IMR-90 (cell line): ENCODE measurements at regions not wholly inside any gene's neighbourhood (a gene's known extent, or its start where the extent isn't known, plus 50 kb on each side); places are given as distances from the start of the nearest gene placed in this dataset.

Experiments used
- ATAC-seq: fragments of 200-7000 bp; cut with Tn5 transposase; 2 replicates; pipeline ENCODE4 v1.9.1; 2020; ENCODE audit warnings: low read depth, mild to moderate bottlenecking, moderate library complexity
- BruUV-seq: library from RNA; stranded (reverse); fragments of 400-500 nt; replicated peaks from 2 replicates; lab custom pipeline; 2021; lab: Mats Ljungman, UMichigan
- CTCF ChIA-PET: fragments of 300-600 bp; formaldehyde crosslinking; extraction: SDS; loops from one replicate; lab custom pipeline; 2021; ENCODE audit warnings: antibody characterized with exemption; lab: Yijun Ruan, JAX
- POLR2A ChIA-PET: fragments of 300-600 bp; sonication (Branson Sonifier 250); formaldehyde crosslinking; loops from one replicate; lab custom pipeline; 2022; ENCODE audit warnings: antibody characterized with exemption; ENCODE audit not compliant: unreplicated experiment; lab: Charles Lee
- DNase-seq: peaks from one replicate; pipeline ENCODE4 v3.0.0; 2013
- H2AFZ ChIP-seq: replicated peaks from 2 replicates; pipeline ENCODE3; 2013; ENCODE audit warnings: low read length, mild to moderate bottlenecking; ENCODE audit not compliant: poor library complexity
- H2AK5ac ChIP-seq: 2 replicates; pipeline ENCODE4 v1.6.1; 2013; ENCODE audit warnings: low read depth, low read length, inconsistent platforms
- H2AK9ac ChIP-seq: replicated peaks from 2 replicates; pipeline ENCODE3; 2013; ENCODE audit warnings: mild to moderate bottlenecking, low read depth, low read length, moderate library complexity; ENCODE audit not compliant: poor library complexity
- H2BK120ac ChIP-seq: 2 replicates; pipeline ENCODE4 v1.6.1; 2013; ENCODE audit warnings: low read depth, low read length, inconsistent platforms
- H2BK15ac ChIP-seq: 3 replicates; pipeline ENCODE4 v1.6.1; 2013; ENCODE audit warnings: low read depth, low read length, inconsistent platforms
- H2BK20ac ChIP-seq: 2 replicates; pipeline ENCODE4 v1.6.1; 2013; ENCODE audit warnings: low read depth, mild to moderate bottlenecking, inconsistent platforms, low read length, moderate library complexity
- H2BK5ac ChIP-seq: 2 replicates; pipeline ENCODE4 v1.6.1; 2013; ENCODE audit warnings: mild to moderate bottlenecking, low read depth, low read length, inconsistent platforms; ENCODE audit not compliant: poor library complexity, severe bottlenecking
- H3K14ac ChIP-seq: replicated peaks from 2 replicates; pipeline ENCODE4 v1.6.1; 2013; ENCODE audit warnings: low read depth, low read length, inconsistent platforms
- H3K18ac ChIP-seq: 2 replicates; pipeline ENCODE4 v1.6.1; 2013; ENCODE audit warnings: low read depth, low read length, control low read depth
- H3K23ac ChIP-seq: 2 replicates; pipeline ENCODE4 v1.6.1; 2013; ENCODE audit warnings: low read depth, low read length, inconsistent platforms
- H3K27ac ChIP-seq: 2 replicates; pipeline ENCODE4 v1.5.1; 2013; ENCODE audit warnings: mild to moderate bottlenecking, control low read depth, low read length; ENCODE audit not compliant: insufficient read depth
- H3K27me3 ChIP-seq: 2 replicates; pipeline ENCODE4 v1.6.1; 2013; ENCODE audit warnings: low read length; ENCODE audit not compliant: control insufficient read depth, insufficient read depth
- H3K36me3 ChIP-seq: 2 replicates; pipeline ENCODE4 v1.6.1; 2013; ENCODE audit warnings: low read length, mixed read lengths; ENCODE audit not compliant: control insufficient read depth, insufficient read depth
- H3K4ac ChIP-seq: 2 replicates; pipeline ENCODE4 v1.6.1; 2013; ENCODE audit warnings: low read depth, low read length, inconsistent platforms
- H3K4me1 ChIP-seq: 2 replicates; pipeline ENCODE4 v1.6.1; 2013; ENCODE audit warnings: low read length, mixed read lengths; ENCODE audit not compliant: control insufficient read depth, insufficient read depth
- H3K4me2 ChIP-seq: 2 replicates; pipeline ENCODE4 v1.6.1; 2013; ENCODE audit warnings: low read depth, mild to moderate bottlenecking, control low read depth, low read length, moderate library complexity
- H3K4me3 ChIP-seq: 2 replicates; pipeline ENCODE4 v1.5.1; 2013; ENCODE audit warnings: low read depth, mild to moderate bottlenecking, control low read depth, low read length, moderate library complexity; ENCODE audit not compliant: insufficient read depth
- H3K56ac ChIP-seq: 2 replicates; pipeline ENCODE4 v1.6.1; 2013; ENCODE audit warnings: low read length, inconsistent platforms; ENCODE audit not compliant: insufficient read depth; ENCODE audit errors: extremely low read depth
- H3K79me1 ChIP-seq, 2 experiments: 2 replicates each; pipeline ENCODE4 v1.6.1; 2013; ENCODE audit warnings: low read length in 2 of 2, inconsistent platforms in 1 of 2, low read depth in 1 of 2
- H3K9ac ChIP-seq: 2 replicates; pipeline ENCODE4 v1.6.1; 2013; ENCODE audit warnings: low read depth, low read length, control low read depth
- H3K9me1 ChIP-seq: 2 replicates; pipeline ENCODE4 v1.6.1; 2013; ENCODE audit warnings: low read length, inconsistent platforms; ENCODE audit not compliant: insufficient read depth
- H3K9me3 ChIP-seq: 2 replicates; pipeline ENCODE4 v1.6.1; 2013; ENCODE audit warnings: low read length; ENCODE audit not compliant: control insufficient read depth, insufficient read depth
- H4K20me1 ChIP-seq: 2 replicates; pipeline ENCODE4 v1.6.1; 2013; ENCODE audit warnings: low read length, inconsistent platforms; ENCODE audit not compliant: insufficient read depth
- H4K5ac ChIP-seq: 2 replicates; pipeline ENCODE4 v1.6.1; 2013; ENCODE audit warnings: mild to moderate bottlenecking, low read depth, low read length, control low read depth
- H4K8ac ChIP-seq, 2 experiments: 2 replicates each; pipeline ENCODE4 v1.6.1; 2013; ENCODE audit warnings: low read depth in 2 of 2, low read length in 2 of 2, control low read depth in 1 of 2, inconsistent platforms in 1 of 2
- H4K91ac ChIP-seq: 2 replicates; pipeline ENCODE4 v1.6.1; 2013; ENCODE audit warnings: low read depth, low read length, inconsistent platforms; ENCODE audit not compliant: insufficient read depth
- BHLHE40 ChIP-seq: fragments of 150-350 bp; IDR thresholded peaks from 2 replicates; pipeline ENCODE4 v1.6.1; 2016; ENCODE audit warnings: mild to moderate bottlenecking, low read depth, low read length
- CEBPB ChIP-seq: IDR thresholded peaks from 2 replicates; pipeline ENCODE4 v1.6.1; 2012; ENCODE audit warnings: low read depth, low read length, improper control_type of control experiment
- CHD1 ChIP-seq: IDR thresholded peaks from 2 replicates; pipeline ENCODE4 v1.6.1; 2012; ENCODE audit warnings: low read depth, low read length, improper control_type of control experiment
- CTCF ChIP-seq: conservative IDR thresholded peaks from 2 replicates; pipeline ENCODE4 v1.5.1; 2012; ENCODE audit warnings: mild to moderate bottlenecking, low read depth, low read length, improper control_type of control experiment
- ELK1 ChIP-seq: fragments of 150-350 bp; IDR thresholded peaks from 2 replicates; pipeline ENCODE4 v1.6.1; 2016; ENCODE audit warnings: low read depth, mild to moderate bottlenecking, low read length, moderate library complexity, borderline replicate concordance
- MAFK ChIP-seq: IDR thresholded peaks from 2 replicates; pipeline ENCODE4 v1.6.1; 2012; ENCODE audit warnings: low read depth, low read length, improper control_type of control experiment
- MAZ ChIP-seq: IDR thresholded peaks from 2 replicates; pipeline ENCODE4 v1.6.1; 2012; ENCODE audit warnings: low read depth, mild to moderate bottlenecking, low read length, improper control_type of control experiment, moderate library complexity, borderline replicate concordance
- MXI1 ChIP-seq: IDR thresholded peaks from 2 replicates; pipeline ENCODE4 v1.6.1; 2012; ENCODE audit warnings: low read depth, mild to moderate bottlenecking, low read length, moderate library complexity, borderline replicate concordance
- NFE2L2 ChIP-seq: fragments of 150-350 bp; IDR thresholded peaks from 2 replicates; pipeline ENCODE4 v1.6.1; 2016; ENCODE audit warnings: low read depth, mild to moderate bottlenecking, low read length
- POLR2A ChIP-seq: IDR thresholded peaks from 2 replicates; pipeline ENCODE4 v1.6.1; 2012; ENCODE audit warnings: mild to moderate bottlenecking, low read depth, low read length
- RAD21 ChIP-seq: IDR thresholded peaks from 2 replicates; pipeline ENCODE4 v1.6.1; 2012; ENCODE audit warnings: low read length, improper control_type of control experiment
- RFX5 ChIP-seq: IDR thresholded peaks from 2 replicates; pipeline ENCODE4 v1.8.0; 2012; ENCODE audit warnings: low read depth, mild to moderate bottlenecking, low read length, moderate library complexity
- SMC3 ChIP-seq: fragments of 150-350 bp; IDR thresholded peaks from 2 replicates; pipeline ENCODE4 v1.6.1; 2016; ENCODE audit warnings: low read depth, mild to moderate bottlenecking, antibody characterized with exemption, low read length, moderate library complexity
- USF2 ChIP-seq: fragments of 150-350 bp; IDR thresholded peaks from 2 replicates; pipeline ENCODE4 v1.6.1; 2017; ENCODE audit warnings: mild to moderate bottlenecking, antibody characterized with exemption, low read length, low read depth
- WGBS, 2 experiments: methylation state at CpG; one replicate each; pipeline versions ENCODE4 v1.1.5 to v1.1.7; 2013; ENCODE audit warnings: missing lambda C conversion rate in 2 of 2; ENCODE audit not compliant: insufficient read length in 1 of 2; ENCODE audit errors: extremely low coverage in 2 of 2; 5-methylcytosine and 5-hydroxymethylcytosine counted together
- dilution Hi-C: fragments of 300-500 bp; cut with HindIII; formaldehyde crosslinking; loops from one replicate; pipeline ENCODE4 v1.14.3; 2018; ENCODE audit warnings: low sequenced_read_pairs; ENCODE audit not compliant: unreplicated experiment
- in situ Hi-C: fragments of 300-500 bp; cut with MboI; formaldehyde crosslinking; loops from 3 replicates; pipeline ENCODE4 v1.14.3; 2019; ENCODE audit warnings: low sequenced_read_pairs, inconsistent platforms, mixed read lengths
- intact Hi-C: fragments of 100-400 bp; cut with micrococcal nuclease; formaldehyde crosslinking; loops from 2 replicates; pipeline ENCODE4 v1.10.0; 2022

- WGBS, 2 experiments, result no CpG with 5 or more reads among the region's 6 CpGs
- Histone ChIP-seq H4K8ac (no peak overlapping the region), H2AK5ac (no peak overlapping the region), H3K9me1 (no peaks in the 10 kb centered on the region), H2BK15ac (no peak overlapping the region), H3K4me1 (no peaks in the 10 kb centered on the region), H3K4me2 (no peak overlapping the region), H2BK5ac (no peak overlapping the region), H3K27me3 (no peaks in the 10 kb centered on the region), H3K23ac (no peak overlapping the region), H3K56ac (no peak overlapping the region), H3K36me3 (no peaks in the 10 kb centered on the region), H3K9me3 (no peaks in the 10 kb centered on the region), H2AK9ac (no peak overlapping the region), H3K4me3 (no peak overlapping the region), H3K9ac (no peak overlapping the region), H3K79me1 (no peaks in the 10 kb centered on the region), H4K5ac (no peak overlapping the region), H3K18ac (no peak overlapping the region), H4K91ac (no peak overlapping the region), H2BK20ac (no peak overlapping the region), H3K14ac (no peak overlapping the region), H2AFZ (no peak overlapping the region), H3K4ac (no peak overlapping the region), H2BK120ac (no peak overlapping the region), H4K20me1 (no peaks in the 10 kb centered on the region), H3K27ac (no peak overlapping the region)
- CTCF ChIA-PET, result no interaction called here
- no peak for ATAC-seq
- POLR2A ChIA-PET, result no interaction called here
- intact Hi-C loops, result no loop called here
- TF ChIP-seq RFX5, result no peak
- no peak for TF ChIP-seq CEBPB
- no peak for TF ChIP-seq CTCF
- TF ChIP-seq SMC3, result no peak
- no peak for TF ChIP-seq RAD21
- TF ChIP-seq USF2, result no peak
- TF ChIP-seq MAFK, result no peak
- no peak for TF ChIP-seq NFE2L2
- TF ChIP-seq BHLHE40, result no peak
- TF ChIP-seq POLR2A, result no peak
- no peak for TF ChIP-seq MXI1
- no peak for TF ChIP-seq CHD1
- TF ChIP-seq MAZ, result no peak
- TF ChIP-seq ELK1, result no peak
- in situ Hi-C loops, result no loop called here
- dilution Hi-C loops, result no loop called here
- no TSS peak for BruUV-seq
- DNase-seq, result no peak
Observed at GRCh38 chr17:51442088-51442865, 181.9 kb downstream of the UTP18 start.
